ENCODE measurements at regions not wholly inside any gene's neighbourhood (a gene's known extent, or its start where the extent isn't known, plus 50 kb on each side); places are given as distances from the start of the nearest gene placed in this dataset.

- Histone ChIP-seq H3K79me2 (ENCODE audit: insufficient read depth, low read length) (no peaks in the 10 kb centered on the region), H3K36me3 (replicated peaks in 1 of 2; ENCODE audit: control insufficient read depth in 1 of 2, insufficient read depth in 2 of 2, low read length in 2 of 2) (no peaks in the 10 kb centered on the region), H3K4me3 (replicated peaks in 1 of 3; ENCODE audit: insufficient read depth in 1 of 3, low read depth in 2 of 3, low read length in 3 of 3) (no peak overlapping the region), H3K4me2 (ENCODE audit: low read depth, low read length) (no peak overlapping the region), H4K20me1 (ENCODE audit: insufficient read depth, low read length) (no peaks in the 10 kb centered on the region), H2AFZ (ENCODE audit: low read length) (no peak overlapping the region), H3K4me1 (ENCODE audit: insufficient read depth, low read length) (peaks cover 12% of the 10 kb centered on the region), H3K27me3 (ENCODE audit: control insufficient read depth in 1 of 2, insufficient read depth in 2 of 2, low read length in 2 of 2) (peaks cover 1 to 29% of the 10 kb centered on the region in 2 experiments; a peak in 4 of 5 replicates), H3K9me3 (ENCODE audit: low read length) (no peaks in the 10 kb centered on the region), H3K27ac (ENCODE audit: extremely low read length, insufficient read depth, low read length) (no peak overlapping the region), H3K9ac (ENCODE audit: insufficient read depth, low read depth, low read length) (no peak overlapping the region)
- FAIRE-seq (no peak), ATAC-seq (no peak; the same call in 2 of the 3 replicates), DNase-seq (ENCODE audit: low spot score) (no peak)
- BruUV-seq (replicated peaks): no TSS peak
- WGBS (ENCODE audit: low lambda C conversion rate): 46% methylated on average over 7 of the region's 19 CpGs
- in situ Hi-C loops (cut with HindIII; ENCODE audit: extremely low pct_ligation_motif_present, low pct_unique_long_range_greater_than_20kb) (no loop called here), intact Hi-C loops (cut with micrococcal nuclease; ENCODE audit: unreplicated experiment) (no loop called here)
- ChIA-PET CTCF (ENCODE audit: low intra/inter-chr PET ratio, low total read pairs) (no interaction called here), POLR2A (no interaction called here)
- no peak for TF ChIP-seq ZBTB34 (CRISPR knock-in tag; IDR thresholded peaks at IDR 0.05)
- TF ChIP-seq HNF4A (CRISPR knock-in tag; IDR thresholded peaks at IDR 0.05): no peak
- TF ChIP-seq SNAI1 (CRISPR knock-in tag; IDR thresholded peaks at IDR 0.05; ENCODE audit: borderline replicate concordance): no peak
- TF ChIP-seq SP140L (CRISPR knock-in tag; IDR thresholded peaks at IDR 0.05; ENCODE audit: borderline replicate concordance): no peak
- TF ChIP-seq ZNF615 (CRISPR knock-in tag; IDR thresholded peaks at IDR 0.05; ENCODE audit: borderline replicate concordance): no peak
- TF ChIP-seq ZNF18 (CRISPR knock-in tag; IDR thresholded peaks at IDR 0.05; ENCODE audit: insufficient replicate concordance): no peak
- TF ChIP-seq ZBTB49 (CRISPR knock-in tag; IDR thresholded peaks at IDR 0.05; ENCODE audit: borderline replicate concordance): no peak
- no peak for TF ChIP-seq ZC3H13 (CRISPR knock-in tag; IDR thresholded peaks at IDR 0.05)
- TF ChIP-seq MLXIP (CRISPR knock-in tag; IDR thresholded peaks at IDR 0.05; ENCODE audit: borderline replicate concordance): no peak
- no peak for TF ChIP-seq TRIM24 (CRISPR knock-in tag; IDR thresholded peaks at IDR 0.05)
- TF ChIP-seq TAF15 (IDR thresholded peaks at IDR 0.05; ENCODE audit: low read depth, low read length, poor library complexity, severe bottlenecking): no peak
- TF ChIP-seq ARNTL (CRISPR knock-in tag; IDR thresholded peaks at IDR 0.05): no peak
- no peak for TF ChIP-seq ZFP62 (CRISPR knock-in tag; IDR thresholded peaks at IDR 0.05)
- TF ChIP-seq NFE2L1 (CRISPR knock-in tag; IDR thresholded peaks at IDR 0.05; ENCODE audit: borderline replicate concordance): no peak
Observed at GRCh38 chr11:134754521-134755198, 342.6 kb upstream of the B3GAT1 start.
